HUDEP-2 (cell line): ENCODE measurements at regions not wholly inside any gene's neighbourhood (a gene's known extent, or its start where the extent isn't known, plus 50 kb on each side); places are given as distances from the start of the nearest gene placed in this dataset.

Source experiments
- DNase-seq, 76 experiments: peaks; one replicate each; lab custom pipeline; 2025; ENCODE audit not compliant: unreplicated experiment in 76 of 76; lab: John Stamatoyannopoulos, UW

DNA sequence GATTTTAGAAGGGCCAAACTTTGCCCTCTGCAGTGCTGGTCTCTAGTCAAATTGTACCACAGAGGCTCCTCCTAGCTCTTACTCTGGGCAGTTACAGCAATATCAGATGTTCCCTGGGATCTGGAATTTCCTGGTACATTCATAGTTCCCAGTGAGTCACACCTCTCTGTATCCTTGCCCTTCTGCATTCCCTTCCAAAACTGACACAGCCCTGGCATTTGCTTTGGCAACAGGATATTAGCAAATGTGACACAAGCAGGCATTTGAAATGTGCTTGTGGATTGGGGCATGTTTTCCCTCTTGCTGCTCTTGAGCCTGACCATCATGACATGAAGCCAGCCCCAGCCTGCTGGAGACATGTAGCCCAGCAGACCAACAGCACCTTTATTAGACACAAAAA is 284.7 kb upstream of the AKR1E2 start:
- no peak for DNase-seq

DNA sequence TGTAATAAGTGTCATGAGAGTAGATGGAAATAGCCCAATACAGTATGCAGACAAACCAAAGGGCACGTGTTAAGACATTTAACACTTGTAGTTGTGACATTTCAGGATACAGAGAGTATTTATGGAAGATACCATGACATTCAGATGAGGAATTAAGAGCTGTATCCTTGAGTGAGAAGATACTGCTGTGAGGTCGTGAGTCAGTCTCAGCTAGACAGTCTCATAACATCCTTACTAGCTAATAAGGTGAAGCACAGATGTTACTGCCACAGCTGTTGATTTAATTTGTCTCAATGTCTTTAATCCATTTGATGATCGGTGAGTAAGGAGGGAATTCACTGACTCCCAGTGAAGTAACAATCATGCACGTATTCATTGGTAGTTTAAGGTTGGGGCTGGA is 288.0 kb upstream of the AKR1E2 start:
- no peak for DNase-seq

GRCh38 chr10:4535521-4535920 is 290.5 kb upstream of the AKR1E2 start:
- no peak for DNase-seq

DNA sequence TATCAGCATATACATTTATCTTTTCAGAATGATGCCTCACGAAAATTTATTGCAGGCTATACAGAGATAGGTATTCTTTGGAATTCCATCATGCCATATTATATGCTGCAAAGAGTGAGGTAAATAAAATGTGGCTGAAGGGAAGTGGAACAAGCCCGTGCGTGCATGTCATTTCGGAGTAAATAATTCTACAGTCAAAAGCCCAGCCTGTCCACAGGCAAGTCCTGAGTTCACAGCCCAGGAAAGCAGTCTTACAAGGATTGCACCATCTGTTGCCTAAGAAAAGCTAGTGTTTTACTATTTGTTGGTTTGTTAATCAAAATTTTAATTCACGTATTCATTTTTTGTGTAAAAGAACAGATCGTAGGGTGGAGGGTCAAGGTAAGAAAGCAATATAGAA is 292.4 kb upstream of the AKR1E2 start:
- DNase-seq = no peak

DNA sequence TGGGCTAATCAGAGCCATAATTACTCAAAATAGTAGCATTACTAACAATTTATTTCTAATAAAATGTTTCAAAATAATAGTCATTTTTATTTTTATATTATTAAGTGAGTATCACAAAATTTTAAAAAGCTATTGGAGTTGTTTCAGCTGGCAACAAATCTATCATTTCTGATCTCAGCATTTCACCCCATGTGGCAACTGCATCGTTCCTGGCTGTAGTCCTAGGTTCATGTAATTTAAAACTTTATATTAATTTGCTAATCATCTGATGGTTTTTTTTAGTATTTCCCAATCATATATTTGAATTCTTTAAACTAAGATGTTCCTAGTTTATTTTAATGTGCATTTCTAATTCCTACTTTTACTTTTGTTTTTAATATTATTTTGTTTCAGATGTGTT is 293.0 kb upstream of the AKR1E2 start:
- DNase-seq = no peak

- DNase-seq = no peak
Observed at GRCh38 chr10:4532467-4532866, 293.5 kb upstream of the AKR1E2 start.

DNA sequence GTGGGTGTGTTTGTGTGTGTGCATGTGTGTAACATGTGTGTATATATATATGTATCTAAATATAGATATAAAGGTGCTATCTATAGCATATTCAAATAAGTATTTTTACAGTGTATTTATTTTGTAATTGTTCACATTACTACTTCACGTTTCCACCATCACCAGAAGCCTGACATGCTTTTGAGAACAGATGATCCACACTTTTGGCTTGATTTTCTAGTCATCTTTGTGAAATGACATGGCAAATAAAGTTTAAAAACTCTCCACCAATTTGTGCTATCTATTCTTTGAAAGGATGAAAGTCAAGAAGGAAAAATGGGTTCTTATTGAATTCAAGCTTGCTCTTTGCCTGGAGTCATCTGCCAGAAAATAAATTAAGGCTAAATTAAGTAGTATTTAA is 294.0 kb upstream of the AKR1E2 start:
- DNase-seq = no peak

DNA sequence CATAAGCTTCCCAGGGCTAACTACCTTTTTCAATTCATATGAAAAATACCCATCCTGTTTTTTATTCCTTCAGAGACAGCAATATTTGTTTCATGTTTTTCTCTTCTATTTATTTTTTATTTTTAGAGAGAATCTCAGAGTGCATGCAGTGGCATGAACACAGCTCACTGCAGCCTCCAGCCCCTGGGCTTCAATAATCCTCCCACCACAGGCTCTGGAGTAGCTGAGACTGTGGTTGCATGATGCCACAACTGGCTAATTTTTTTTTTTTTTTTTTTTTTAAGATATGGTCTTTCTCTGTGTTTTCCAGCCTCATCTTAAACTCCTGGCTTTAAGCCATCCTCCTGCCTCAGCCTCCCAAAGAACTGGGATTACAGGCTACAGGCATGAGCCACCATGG is 296.7 kb upstream of the AKR1E2 start:
- no peak for DNase-seq

DNA sequence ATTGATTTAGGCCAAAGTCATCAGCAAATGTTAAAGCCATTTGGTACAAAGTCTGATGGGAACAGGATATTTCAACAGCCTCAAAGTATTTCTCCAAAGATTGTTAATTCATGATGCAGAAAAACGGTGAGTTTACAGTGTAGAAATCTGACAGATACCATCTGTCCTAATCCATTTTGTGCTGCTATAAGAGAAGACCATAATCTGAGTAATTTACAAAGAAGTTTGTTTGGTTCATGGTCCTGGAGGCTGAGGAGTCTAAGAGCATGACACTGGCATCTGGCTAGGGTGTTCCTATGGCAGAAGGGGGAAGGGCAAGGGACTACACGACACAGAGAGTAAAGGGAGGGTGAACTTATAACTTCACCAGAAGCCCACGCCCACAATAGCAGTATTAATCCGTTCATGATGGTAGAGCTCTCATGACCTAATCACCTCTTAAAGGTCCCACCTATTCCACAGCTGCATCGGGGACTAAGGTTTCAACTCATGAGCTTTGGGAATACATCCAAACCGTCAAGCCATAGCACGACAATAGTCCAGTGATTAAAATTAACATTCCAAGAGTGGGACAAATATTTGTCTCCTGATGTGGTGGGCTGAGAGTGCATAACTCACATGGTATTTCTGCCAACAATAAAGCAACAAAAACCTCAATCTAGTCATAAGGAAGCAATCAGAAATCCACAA is 298.6 kb upstream of the AKR1E2 start:
- DNase-seq = no peak

DNA sequence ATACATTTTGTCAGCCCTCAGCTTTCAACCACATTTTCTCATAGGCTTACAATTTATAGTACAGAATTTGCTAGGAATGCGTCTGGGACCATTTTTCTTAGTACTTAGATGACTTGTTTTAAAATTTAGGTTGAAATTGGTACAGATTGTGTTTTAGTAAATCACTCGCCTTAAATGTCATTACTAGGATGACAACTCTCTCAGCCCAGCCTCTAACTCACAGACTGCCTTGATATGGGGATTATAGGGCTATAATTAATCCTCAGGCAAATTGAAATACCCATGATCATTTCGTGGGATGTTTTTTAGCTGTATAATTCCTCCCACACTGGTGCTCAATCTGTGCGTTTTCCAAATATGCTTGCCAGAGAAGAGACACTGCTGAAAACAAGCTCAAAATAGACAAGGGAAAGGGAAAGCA is 299.7 kb upstream of the AKR1E2 start:
- DNase-seq = no peak

GRCh38 chr10:4525103-4525502 is 300.9 kb upstream of the AKR1E2 start:
- no peak for DNase-seq

GRCh38 chr10:4522296-4523000 is 303.6 kb upstream of the AKR1E2 start:
- DNase-seq = no peak

- no peak for DNase-seq
Observed at GRCh38 chr10:4519658-4520402, 306.2 kb upstream of the AKR1E2 start.

DNA sequence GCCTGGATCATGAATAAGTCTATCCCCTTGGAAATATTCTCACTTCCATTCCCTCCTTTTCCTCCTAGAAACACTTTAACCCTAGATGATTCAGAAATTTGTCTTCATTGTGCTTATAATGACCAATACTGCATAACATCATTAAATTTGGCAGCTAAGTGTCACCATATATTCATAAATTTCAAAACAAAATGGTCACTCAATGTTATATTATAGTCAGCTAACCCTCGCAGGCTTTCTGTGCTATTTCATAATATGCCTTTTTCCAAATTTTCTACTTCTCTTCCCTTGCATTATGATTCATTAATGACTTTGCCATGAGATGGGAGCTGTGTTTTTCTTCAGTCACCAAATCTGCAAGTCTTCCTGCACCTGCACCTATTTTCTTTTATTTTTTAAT is 308.3 kb upstream of the AKR1E2 start:
- no peak for DNase-seq

GRCh38 chr10:4515721-4516120 is 310.3 kb upstream of the AKR1E2 start:
- no peak for DNase-seq

- DNase-seq = no peak
Observed at GRCh38 chr10:4514445-4515108, 311.4 kb upstream of the AKR1E2 start.

- peak in 4 of 76 experiments; percentile 2 to 13 (median 5) for DNase-seq
Observed at GRCh38 chr10:4512671-4513240, 313.3 kb upstream of the AKR1E2 start.

DNA sequence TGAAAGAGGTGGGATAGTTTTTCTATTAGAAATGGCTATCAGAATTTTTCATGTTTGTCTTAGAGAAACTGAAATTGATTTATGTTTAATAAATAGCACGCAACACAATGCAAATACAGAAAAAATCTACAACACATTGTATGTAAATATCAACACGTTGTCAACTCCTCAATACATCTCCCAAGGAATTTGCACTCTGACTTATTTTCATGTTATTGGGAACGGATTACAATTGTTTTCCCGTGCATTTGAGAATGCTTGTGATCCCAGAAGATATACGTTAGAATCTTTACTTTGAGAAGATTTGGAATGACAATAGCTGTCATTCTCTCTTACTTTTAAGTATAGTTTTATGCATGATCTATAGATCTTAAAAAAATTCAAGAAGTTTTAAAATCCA is 313.8 kb upstream of the AKR1E2 start:
- no peak for DNase-seq

- no peak for DNase-seq
Observed at GRCh38 chr10:4511509-4511908, 314.5 kb upstream of the AKR1E2 start.

DNA sequence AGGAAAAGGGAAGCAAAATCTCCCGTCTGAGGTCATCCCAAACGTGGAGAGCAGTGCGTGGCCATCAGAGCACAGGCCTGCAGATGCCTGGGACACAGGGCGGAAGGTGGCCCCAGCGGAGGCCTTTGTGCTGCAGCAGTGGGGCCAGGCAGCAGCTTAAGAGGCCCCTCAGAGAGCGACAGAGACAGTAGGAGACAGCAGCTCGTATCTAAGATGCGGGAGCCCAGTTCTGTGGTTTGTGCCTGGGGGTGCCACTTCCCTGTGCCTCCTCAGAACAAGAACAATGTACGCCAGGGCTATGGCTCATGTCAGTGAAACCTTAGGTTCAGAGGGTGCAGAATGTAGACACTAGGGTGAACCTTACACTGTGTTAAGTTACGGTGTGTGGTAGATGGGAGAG is 316.6 kb upstream of the AKR1E2 start:
- DNase-seq = no peak

DNA sequence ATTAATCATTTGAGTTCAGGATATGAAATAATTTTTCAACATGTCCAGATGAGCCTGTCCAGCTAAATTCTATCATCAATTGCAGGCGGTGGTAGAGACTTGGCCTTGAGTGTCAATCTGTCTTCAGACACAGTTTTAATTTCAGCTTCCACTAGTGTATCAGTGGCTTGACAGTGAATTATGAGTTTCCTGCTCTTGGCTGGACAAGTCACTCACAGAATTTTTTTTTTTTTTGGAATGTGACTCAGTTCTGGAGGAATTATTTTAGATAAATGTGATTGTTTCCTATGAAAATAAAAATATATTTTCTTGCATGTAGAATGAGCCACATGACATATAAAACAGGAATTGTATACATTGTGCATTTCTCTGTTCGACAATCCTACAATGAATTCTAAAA is 319.9 kb upstream of the AKR1E2 start:
- no peak for DNase-seq
